Hepatocyte (in vitro differentiated cells): ENCODE measurements at regions not wholly inside any gene's neighbourhood (a gene's known extent, or its start where the extent isn't known, plus 50 kb on each side); places are given as distances from the start of the nearest gene placed in this dataset.

Experiments used
- DNase-seq: peaks from one replicate; pipeline ENCODE4 v3.0.0-alpha.2; 2016; ENCODE audit warnings: low spot score
- H2AFZ ChIP-seq: fragments of 200-600 bp; sonication (generic); 2 replicates; pipeline ENCODE4 v1.6.0; 2016; ENCODE audit warnings: antibody characterized with exemption, mild to moderate bottlenecking
- H3K27ac ChIP-seq: fragments of 200-600 bp; sonication (generic); 2 replicates; pipeline ENCODE4 v1.5.1; 2016; ENCODE audit warnings: mild to moderate bottlenecking
- H3K27me3 ChIP-seq: fragments of 200-600 bp; sonication (generic); 2 replicates; pipeline ENCODE4 v1.6.1; 2016
- H3K36me3 ChIP-seq: fragments of 200-600 bp; sonication (generic); replicated peaks from 2 replicates; pipeline ENCODE4 v1.5.1; 2016; ENCODE audit warnings: low read depth; ENCODE audit not compliant: insufficient read depth
- H3K4me1 ChIP-seq: fragments of 200-600 bp; sonication (generic); 2 replicates; pipeline ENCODE4 v1.5.1; 2016; ENCODE audit warnings: mild to moderate bottlenecking, moderate library complexity; ENCODE audit not compliant: insufficient read depth
- H3K4me2 ChIP-seq: fragments of 200-600 bp; sonication (generic); 2 replicates; pipeline ENCODE4 v1.6.0; 2016
- H3K4me3 ChIP-seq: fragments of 200-600 bp; sonication (generic); 2 replicates; pipeline ENCODE4 v1.5.1; 2016; ENCODE audit warnings: mild to moderate bottlenecking
- H3K79me2 ChIP-seq: fragments of 200-600 bp; sonication (generic); 2 replicates; pipeline ENCODE4 v1.6.0; 2017; ENCODE audit warnings: mild to moderate bottlenecking
- H3K9me2 ChIP-seq: fragments of 200-600 bp; sonication (generic); replicated peaks from 2 replicates; pipeline ENCODE4 v1.6.0; 2017; ENCODE audit warnings: mild to moderate bottlenecking; ENCODE audit not compliant: insufficient read depth
- H3K9me3 ChIP-seq: fragments of 200-600 bp; sonication (generic); 2 replicates; pipeline ENCODE4 v1.5.1; 2016; ENCODE audit warnings: low read depth, mild to moderate bottlenecking
- H4K20me1 ChIP-seq: fragments of 200-600 bp; sonication (generic); 2 replicates; pipeline ENCODE4 v1.6.0; 2016; ENCODE audit warnings: mild to moderate bottlenecking; ENCODE audit not compliant: insufficient read depth, poor library complexity, severe bottlenecking
- EZH2 ChIP-seq: fragments of 200-600 bp; sonication (generic); IDR thresholded peaks from 2 replicates; pipeline ENCODE4 v1.6.1; 2016; ENCODE audit warnings: antibody characterized with exemption, mild to moderate bottlenecking, borderline replicate concordance
- EZH2phosphoT487 ChIP-seq: fragments of 200-600 bp; sonication (generic); IDR thresholded peaks from one replicate; pipeline ENCODE4 v1.6.1; 2018; ENCODE audit warnings: antibody characterized with exemption, mild to moderate bottlenecking, low read depth, moderate library complexity; ENCODE audit not compliant: unreplicated experiment, severe bottlenecking
- WGBS: methylation state at CpG from one replicate; pipeline ENCODE4 v1.1.6; 2016; ENCODE audit warnings: low lambda C conversion rate; ENCODE audit errors: missing lambda C conversion rate; 5-methylcytosine and 5-hydroxymethylcytosine counted together
- TF ChIP-seq, protein P1 (sequence below): fragments of 200-600 bp; sonication (generic); IDR thresholded peaks from 2 replicates; pipeline ENCODE4 v1.5.1; 2016; ENCODE audit warnings: antibody characterized with exemption, mild to moderate bottlenecking; ENCODE audit not compliant: poor library complexity

DNA sequence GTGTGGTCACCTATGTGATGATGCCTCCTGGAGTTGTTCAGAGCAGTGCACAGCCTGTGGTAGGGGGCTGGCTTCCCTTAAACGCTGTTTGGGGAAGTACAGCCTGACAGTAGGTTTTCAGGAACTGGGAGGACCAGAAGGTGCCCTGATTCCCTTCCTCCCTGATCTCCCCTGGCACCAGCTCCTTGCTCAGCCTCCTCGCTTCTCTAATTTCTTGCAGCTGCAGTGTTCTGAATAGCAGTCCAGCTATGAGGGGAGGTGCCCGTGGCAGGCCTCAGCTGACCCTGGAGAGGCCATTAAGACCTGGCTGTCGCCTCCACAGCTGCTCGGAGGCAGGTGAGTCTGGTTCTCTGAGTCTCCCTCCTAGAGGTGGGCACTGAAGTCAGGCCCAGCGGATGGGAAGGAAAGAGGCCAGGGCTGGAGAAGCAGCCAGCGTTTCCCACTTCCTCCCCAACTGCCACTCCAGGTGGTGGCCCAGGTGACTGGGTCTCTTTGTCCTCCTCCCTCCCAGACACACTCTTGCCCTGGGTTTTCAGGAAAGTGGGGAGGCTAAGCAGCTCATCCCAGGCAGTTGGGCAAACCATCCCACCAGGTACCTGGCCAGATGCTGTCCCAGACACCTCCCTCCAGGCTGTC lies 52.0 kb upstream of the RPL11 start:
- no peaks in the 10 kb centered on the region for H3K36me3 ChIP-seq
- H3K4me2 ChIP-seq: no peak overlapping the region
- H3K79me2 ChIP-seq: no peaks in the 10 kb centered on the region
- no peaks in the 10 kb centered on the region for H3K9me3 ChIP-seq
- H3K27me3 ChIP-seq: no peaks in the 10 kb centered on the region
- H4K20me1 ChIP-seq: no peaks in the 10 kb centered on the region
- H3K4me3 ChIP-seq: no peak overlapping the region
- H3K4me1 ChIP-seq: peaks cover 6% of the 10 kb centered on the region
- no peak overlapping the region for H2AFZ ChIP-seq
- no peak for DNase-seq
- TF ChIP-seq EZH2phosphoT487 (no peak), EZH2 (no peak)
- TF ChIP-seq, protein P1, sequence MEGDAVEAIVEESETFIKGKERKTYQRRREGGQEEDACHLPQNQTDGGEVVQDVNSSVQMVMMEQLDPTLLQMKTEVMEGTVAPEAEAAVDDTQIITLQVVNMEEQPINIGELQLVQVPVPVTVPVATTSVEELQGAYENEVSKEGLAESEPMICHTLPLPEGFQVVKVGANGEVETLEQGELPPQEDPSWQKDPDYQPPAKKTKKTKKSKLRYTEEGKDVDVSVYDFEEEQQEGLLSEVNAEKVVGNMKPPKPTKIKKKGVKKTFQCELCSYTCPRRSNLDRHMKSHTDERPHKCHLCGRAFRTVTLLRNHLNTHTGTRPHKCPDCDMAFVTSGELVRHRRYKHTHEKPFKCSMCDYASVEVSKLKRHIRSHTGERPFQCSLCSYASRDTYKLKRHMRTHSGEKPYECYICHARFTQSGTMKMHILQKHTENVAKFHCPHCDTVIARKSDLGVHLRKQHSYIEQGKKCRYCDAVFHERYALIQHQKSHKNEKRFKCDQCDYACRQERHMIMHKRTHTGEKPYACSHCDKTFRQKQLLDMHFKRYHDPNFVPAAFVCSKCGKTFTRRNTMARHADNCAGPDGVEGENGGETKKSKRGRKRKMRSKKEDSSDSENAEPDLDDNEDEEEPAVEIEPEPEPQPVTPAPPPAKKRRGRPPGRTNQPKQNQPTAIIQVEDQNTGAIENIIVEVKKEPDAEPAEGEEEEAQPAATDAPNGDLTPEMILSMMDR: no peak
- peak overlapping the region; percentile 55 for H3K27ac ChIP-seq
- 67% methylated on average over 7 of the region's 7 CpGs for WGBS
- H3K9me2 ChIP-seq: no peaks in the 10 kb centered on the region

DNA sequence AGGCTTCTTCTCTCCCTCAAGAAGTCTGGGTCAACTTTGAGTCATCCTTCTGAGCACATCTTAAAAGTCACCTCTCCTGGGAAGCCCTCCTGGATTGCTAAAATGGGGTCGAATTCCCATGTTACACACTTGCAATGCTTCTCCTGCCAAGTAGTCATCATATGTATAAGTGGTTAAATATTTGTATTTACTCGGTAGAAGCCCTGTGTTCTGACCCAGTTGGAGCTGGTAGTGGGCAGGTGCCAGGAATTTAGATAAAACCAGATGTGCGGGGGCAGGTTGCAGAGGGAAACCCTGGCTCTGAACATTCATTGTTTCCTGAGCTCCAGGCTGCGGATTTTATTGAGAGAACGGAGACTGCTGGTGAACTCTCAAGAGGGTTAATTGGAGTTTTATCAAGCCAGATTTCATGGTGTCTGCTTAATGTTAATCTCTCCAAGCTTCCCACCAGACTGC lies 52.8 kb upstream of the RPL11 start:
- Histone ChIP-seq H3K9me2 (no peaks in the 10 kb centered on the region), H3K9me3 (no peaks in the 10 kb centered on the region), H4K20me1 (no peaks in the 10 kb centered on the region), H3K4me3 (no peak overlapping the region), H3K36me3 (no peaks in the 10 kb centered on the region), H3K79me2 (no peaks in the 10 kb centered on the region), H3K4me2 (no peak overlapping the region), H3K4me1 (peaks cover 1% of the 10 kb centered on the region), H2AFZ (no peak overlapping the region), H3K27ac (peak overlapping the region; percentile 55), H3K27me3 (no peaks in the 10 kb centered on the region)
- 60% methylated on average over 5 of the region's 5 CpGs for WGBS
- no peak for TF ChIP-seq EZH2phosphoT487
- no peak for TF ChIP-seq EZH2
- DNase-seq: no peak

DNA sequence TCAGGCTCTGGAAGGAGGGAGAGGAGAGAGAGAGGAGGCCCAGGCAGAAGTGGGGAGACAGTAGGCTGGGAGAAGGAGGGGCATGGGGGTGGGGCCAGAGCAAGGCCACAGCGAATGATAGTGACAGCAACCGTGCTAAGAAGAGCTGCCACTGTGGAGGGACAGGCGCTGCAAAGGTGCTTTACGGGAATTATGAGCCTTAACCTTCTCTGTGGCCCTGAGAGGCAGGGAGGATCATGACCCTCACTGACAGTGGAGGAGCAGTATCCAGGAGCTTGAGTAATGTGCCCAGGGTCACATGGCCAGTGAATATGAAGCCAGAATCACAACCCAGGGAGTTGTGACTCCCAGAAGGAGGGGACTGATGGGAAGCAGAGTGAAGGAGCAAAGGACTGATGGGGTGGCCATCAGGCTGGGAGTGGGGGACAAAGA lies 53.4 kb upstream of the RPL11 start:
- no peaks in the 10 kb centered on the region for H3K4me1 ChIP-seq
- WGBS: 86% methylated on average over 2 of the region's 4 CpGs
- H3K79me2 ChIP-seq: no peaks in the 10 kb centered on the region
- no peak for DNase-seq
- no peaks in the 10 kb centered on the region for H4K20me1 ChIP-seq
- no peak for TF ChIP-seq EZH2phosphoT487
- TF ChIP-seq, protein P1: no peak
- no peak for TF ChIP-seq EZH2
- no peak overlapping the region for H3K4me3 ChIP-seq
- no peaks in the 10 kb centered on the region for H3K9me3 ChIP-seq
- H3K27me3 ChIP-seq: no peaks in the 10 kb centered on the region
- no peak overlapping the region for H2AFZ ChIP-seq
- H3K27ac ChIP-seq: no peak overlapping the region
- H3K9me2 ChIP-seq: no peaks in the 10 kb centered on the region
- no peaks in the 10 kb centered on the region for H3K36me3 ChIP-seq
- no peak overlapping the region for H3K4me2 ChIP-seq

DNA sequence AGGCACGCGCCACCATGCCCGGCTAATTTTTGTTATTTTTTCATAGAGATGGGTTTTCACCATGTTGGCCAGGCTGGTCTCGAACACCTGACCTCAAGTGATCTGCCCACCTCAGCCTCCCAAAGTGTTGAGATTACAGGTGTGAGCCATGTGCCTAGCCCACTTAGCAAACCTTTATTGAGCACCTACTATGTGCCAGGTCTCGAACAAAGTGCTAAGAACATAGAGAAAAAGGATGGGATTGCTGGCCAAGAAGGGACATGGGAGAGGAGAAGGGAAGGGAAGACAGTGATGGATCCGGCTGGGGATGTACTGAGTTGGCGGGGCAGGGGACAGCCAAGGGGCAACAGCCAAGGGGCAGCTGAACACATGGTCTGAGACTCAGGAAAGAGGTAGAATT lies 55.6 kb upstream of the RPL11 start:
- no peaks in the 10 kb centered on the region for H3K4me1 ChIP-seq
- H3K9me3 ChIP-seq: no peaks in the 10 kb centered on the region
- no peak overlapping the region for H3K4me2 ChIP-seq
- no peaks in the 10 kb centered on the region for H3K9me2 ChIP-seq
- no peak overlapping the region for H3K27ac ChIP-seq
- no peaks in the 10 kb centered on the region for H3K36me3 ChIP-seq
- WGBS: 96% methylated on average over 7 of the region's 7 CpGs
- no peak overlapping the region for H2AFZ ChIP-seq
- no peaks in the 10 kb centered on the region for H3K27me3 ChIP-seq
- no peak overlapping the region for H3K4me3 ChIP-seq
- no peaks in the 10 kb centered on the region for H4K20me1 ChIP-seq
- no peak for DNase-seq
- H3K79me2 ChIP-seq: no peaks in the 10 kb centered on the region
- TF ChIP-seq EZH2phosphoT487 (no peak), EZH2 (no peak)
- TF ChIP-seq, protein P1: no peak
